Neural cell (in vitro differentiated cells): ENCODE measurements at regions not wholly inside any gene's neighbourhood (a gene's known extent, or its start where the extent isn't known, plus 50 kb on each side); places are given as distances from the start of the nearest gene placed in this dataset.

Experiments used
- EP300 ChIP-seq: fragments of 450-650 bp; conservative IDR thresholded peaks from 2 replicates; pipeline ENCODE4 v1.6.1; 2014; ENCODE audit warnings: antibody characterized with exemption, mild to moderate bottlenecking, moderate library complexity; ENCODE audit not compliant: poor library complexity, severe bottlenecking
- EZH2 ChIP-seq: fragments of 200-600, 300-800 bp; shearing (Covaris generic), sonication (generic); IDR thresholded peaks from 2 replicates; pipeline ENCODE4 v1.6.1; 2014; ENCODE audit warnings: antibody characterized with exemption, low read length, borderline replicate concordance, mild to moderate bottlenecking; ENCODE audit not compliant: insufficient read depth, poor library complexity, severe bottlenecking
- POLR2AphosphoS5 ChIP-seq: IDR thresholded peaks from 2 replicates; pipeline ENCODE4 v1.6.1; 2012
- SMC3 ChIP-seq: fragments of 450-650 bp; conservative IDR thresholded peaks from 2 replicates; pipeline ENCODE4 v1.6.1; 2014; ENCODE audit warnings: antibody characterized with exemption, mild to moderate bottlenecking, moderate library complexity; ENCODE audit not compliant: poor library complexity
- TAF1 ChIP-seq: IDR thresholded peaks from 2 replicates; pipeline ENCODE4 v1.6.1; 2012; ENCODE audit warnings: low read depth
- TF ChIP-seq, protein P1 (sequence below): fragments of 450-650 bp; IDR thresholded peaks from 2 replicates; pipeline ENCODE4 v1.5.1; 2014; ENCODE audit warnings: antibody characterized with exemption, mild to moderate bottlenecking, moderate library complexity; ENCODE audit not compliant: poor library complexity, severe bottlenecking

DNA sequence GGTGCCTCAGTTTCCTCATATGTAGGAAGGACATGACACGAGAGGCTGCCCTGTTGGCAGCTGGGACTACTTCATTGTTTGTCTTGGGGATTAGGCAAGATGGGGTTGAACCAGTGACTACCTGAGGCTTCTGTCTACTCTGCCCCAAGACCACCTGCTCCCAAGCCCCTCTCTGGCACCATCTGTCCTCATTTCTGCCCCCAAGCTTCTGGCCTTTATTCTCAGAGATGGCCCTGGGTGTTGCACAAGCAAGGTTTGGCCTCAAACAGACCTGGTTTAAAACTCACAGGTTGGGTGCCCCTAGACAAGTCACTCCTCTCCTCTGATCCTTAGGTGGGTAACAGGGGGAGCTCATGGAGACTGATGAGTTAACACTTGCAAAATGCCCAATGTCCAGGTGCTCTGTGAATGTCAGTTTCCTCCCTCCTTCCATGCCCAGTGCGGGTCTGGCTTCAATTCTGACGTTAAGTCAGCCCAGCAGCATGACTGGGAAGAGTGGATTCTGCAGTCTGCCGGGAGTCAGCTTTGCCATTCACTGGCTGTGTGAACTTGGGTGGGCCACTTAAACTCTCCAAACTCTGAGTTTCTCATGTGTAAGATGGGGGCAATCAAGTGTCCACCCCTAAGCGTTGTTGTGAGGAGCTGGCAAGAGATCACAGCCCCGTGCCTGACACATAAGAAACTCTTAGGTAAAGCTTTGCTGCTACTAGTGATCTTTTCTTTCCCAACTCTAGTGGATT is 84.5 kb upstream of the TOX2 start:
- TF ChIP-seq, protein P1, sequence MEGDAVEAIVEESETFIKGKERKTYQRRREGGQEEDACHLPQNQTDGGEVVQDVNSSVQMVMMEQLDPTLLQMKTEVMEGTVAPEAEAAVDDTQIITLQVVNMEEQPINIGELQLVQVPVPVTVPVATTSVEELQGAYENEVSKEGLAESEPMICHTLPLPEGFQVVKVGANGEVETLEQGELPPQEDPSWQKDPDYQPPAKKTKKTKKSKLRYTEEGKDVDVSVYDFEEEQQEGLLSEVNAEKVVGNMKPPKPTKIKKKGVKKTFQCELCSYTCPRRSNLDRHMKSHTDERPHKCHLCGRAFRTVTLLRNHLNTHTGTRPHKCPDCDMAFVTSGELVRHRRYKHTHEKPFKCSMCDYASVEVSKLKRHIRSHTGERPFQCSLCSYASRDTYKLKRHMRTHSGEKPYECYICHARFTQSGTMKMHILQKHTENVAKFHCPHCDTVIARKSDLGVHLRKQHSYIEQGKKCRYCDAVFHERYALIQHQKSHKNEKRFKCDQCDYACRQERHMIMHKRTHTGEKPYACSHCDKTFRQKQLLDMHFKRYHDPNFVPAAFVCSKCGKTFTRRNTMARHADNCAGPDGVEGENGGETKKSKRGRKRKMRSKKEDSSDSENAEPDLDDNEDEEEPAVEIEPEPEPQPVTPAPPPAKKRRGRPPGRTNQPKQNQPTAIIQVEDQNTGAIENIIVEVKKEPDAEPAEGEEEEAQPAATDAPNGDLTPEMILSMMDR = no peak
- no peak for TF ChIP-seq EZH2
- no peak for TF ChIP-seq TAF1
- TF ChIP-seq POLR2AphosphoS5 = no peak
- TF ChIP-seq EP300 = no peak
- no peak for TF ChIP-seq SMC3
